ENCODE measurements at regions not wholly inside any gene's neighbourhood (a gene's known extent, or its start where the extent isn't known, plus 50 kb on each side); places are given as distances from the start of the nearest gene placed in this dataset.

DNA sequence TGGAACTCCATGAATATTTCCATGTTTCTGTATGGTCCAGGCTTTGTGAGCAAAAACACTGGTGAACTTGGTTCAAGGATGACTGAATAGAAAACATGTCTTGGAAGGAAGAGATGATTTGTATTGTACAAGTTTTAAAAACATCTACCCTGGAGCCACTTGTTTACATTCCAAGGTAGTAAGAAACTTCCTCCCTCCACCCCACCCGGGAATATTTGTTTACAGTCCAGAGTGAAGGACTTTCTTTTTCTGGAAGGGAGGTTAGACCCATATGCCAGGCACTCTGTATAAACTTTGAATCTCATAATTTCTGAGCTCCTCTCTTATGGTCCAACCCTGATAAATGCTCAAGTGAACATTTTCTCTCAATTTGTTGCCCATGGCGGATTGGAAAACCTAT lies 323.3 kb upstream of the LYPLAL1 start:
- DNase-seq (ENCODE audit: low read depth in 4 of 4, low spot score in 3 of 4), result no peak

DNA sequence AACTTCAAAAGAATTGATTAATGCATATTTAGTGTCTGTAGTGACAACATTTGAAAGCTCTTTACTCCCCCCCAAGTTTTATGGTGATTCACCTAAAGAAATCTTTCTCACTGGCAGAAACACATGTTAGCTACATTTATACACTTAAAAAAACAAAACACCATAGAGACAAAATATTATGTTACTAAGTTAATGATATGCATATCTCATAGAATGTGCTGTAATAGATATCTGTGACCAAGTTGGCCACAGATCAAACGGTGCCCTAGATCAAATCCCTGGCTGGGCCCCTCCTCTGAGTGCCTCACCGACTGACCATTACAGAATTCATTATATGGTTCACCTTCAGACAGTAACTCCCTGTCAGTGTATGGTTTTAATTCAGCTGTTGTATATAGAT lies 322.1 kb upstream of the LYPLAL1 start:
- no peak for DNase-seq (ENCODE audit: low read depth in 4 of 4, low spot score in 3 of 4)

DNA sequence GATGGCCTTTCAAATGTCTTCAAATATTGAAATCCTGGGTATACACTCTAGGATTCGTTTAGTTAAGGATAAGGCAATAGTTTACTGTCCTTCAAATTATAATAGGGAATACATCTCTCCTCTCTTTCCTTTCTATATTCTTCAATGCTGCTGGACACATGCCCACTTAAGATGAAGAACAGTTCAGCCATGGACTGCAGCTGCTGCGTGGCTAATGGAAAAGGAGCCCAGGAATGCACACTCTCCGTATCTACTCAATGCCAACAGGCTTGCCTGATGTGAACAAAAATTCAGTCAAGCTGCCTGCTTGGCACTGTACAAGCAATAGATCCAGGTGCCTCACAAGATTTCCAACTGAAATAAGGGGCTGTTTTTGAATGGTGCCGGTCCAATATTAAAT lies 321.2 kb upstream of the LYPLAL1 start:
- DNase-seq (ENCODE audit: low read depth in 4 of 4, low spot score in 3 of 4), result no peak

DNA sequence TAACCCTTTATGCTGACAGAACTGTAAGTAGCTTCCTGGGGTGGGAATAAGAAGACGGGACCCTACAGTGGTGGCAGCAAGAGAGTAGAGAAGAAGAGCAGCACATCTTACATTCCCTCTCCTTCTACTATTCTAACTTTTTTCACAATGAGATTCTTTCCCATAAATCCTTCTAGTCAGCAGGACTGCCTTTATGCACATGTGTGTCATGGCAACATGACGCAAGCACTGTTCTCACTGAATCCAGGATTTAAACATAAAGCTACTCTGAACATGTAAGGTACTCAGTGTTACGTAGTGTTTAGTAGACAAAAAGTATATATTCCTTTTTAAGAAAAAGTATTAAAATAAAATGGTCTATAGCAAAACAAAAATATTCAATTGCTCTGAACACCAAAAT lies 309.7 kb upstream of the LYPLAL1 start:
- no peak for DNase-seq (ENCODE audit: low read depth in 4 of 4, low spot score in 3 of 4)

DNA sequence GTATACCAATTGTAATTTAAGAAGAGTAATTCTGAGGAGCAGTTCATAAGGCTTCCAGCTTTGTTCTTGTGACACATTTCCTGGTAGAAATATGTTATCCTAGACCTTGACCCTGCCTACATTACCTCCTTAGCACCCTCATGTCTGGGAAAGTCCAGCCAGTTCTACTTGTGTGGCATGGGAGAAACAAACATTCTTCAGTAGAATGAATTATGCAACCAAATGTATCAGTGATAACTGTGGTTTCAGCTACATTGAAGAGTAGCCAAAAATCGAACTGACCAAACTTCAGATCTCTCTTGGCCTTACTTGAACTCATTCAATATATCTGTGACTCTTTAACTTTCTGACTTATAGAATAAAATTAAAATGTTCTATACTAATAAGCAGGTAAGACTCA lies 308.1 kb upstream of the LYPLAL1 start:
- DNase-seq (ENCODE audit: low read depth in 4 of 4, low spot score in 3 of 4), result no peak

DNA sequence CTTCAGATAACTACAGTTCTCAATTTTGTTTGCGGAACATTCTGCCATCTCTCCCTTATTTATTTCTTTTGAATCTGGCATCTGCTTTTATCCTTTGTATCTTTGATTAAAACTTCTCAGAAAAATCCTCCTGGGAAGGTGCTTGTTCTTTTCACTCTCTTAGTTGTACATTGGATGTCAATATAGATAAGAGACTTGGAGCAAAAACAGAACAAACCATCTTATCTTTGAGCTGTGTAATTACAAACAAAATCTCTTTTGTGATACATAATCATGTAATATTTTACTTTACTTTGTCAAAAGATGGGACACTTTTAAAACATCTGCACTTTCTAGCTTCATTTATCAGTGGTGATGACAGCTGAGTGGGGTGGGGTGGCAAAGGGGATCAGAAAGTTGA lies 307.2 kb upstream of the LYPLAL1 start:
- DNase-seq (ENCODE audit: low read depth in 4 of 4, low spot score in 3 of 4), result no peak

DNA sequence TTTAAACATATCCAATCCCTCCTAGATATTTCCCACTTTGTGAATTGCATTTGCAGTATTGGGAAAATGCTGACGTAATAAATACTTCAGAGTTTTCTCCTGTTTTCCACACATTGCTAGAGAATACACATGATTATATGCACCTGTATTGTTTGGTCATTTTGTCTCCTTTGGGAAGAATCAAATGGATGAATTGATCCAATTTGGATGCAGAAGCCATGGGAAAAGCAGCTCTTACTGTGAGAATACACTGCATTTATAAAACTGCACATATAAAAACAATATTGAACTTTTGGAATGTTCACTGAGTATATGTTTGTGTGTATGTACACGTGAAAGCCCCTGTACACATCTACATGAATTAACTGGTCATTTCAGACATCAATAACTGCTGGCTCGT lies 306.6 kb upstream of the LYPLAL1 start:
- DNase-seq (ENCODE audit: low read depth in 4 of 4, low spot score in 3 of 4), result no peak

DNA sequence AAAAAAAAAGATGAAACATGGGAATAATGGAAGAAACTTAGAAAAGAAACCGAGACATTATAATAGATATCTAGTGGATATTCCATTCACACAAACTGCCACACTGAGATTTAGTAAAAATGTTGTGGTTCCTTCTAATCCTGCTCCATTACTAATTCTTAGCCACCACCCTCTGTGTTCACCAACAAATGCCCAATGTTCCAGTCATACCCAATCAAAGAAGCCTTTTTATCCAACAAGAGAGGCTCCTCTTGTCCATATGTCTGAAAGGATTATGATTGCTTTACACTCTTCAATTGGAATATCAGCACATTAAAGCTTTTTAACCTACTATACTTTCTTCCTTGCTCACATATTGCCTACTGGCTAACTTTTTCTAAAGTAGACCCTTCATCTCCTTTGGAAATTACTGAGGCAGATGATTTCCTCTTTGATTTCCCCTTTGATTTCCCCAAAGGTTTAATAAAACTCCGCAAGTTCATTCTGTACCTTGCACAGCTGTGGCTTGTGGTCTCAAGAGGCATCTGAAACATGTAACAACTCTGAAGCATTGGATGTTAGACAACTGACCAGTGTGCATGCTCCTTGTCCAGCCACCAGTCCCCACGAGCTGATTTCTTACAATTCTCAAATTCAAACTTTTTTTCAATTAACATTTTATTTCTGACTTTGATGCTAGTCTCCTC lies 305.6 kb upstream of the LYPLAL1 start:
- DNase-seq (ENCODE audit: low read depth in 4 of 4, low spot score in 3 of 4), result no peak

DNA sequence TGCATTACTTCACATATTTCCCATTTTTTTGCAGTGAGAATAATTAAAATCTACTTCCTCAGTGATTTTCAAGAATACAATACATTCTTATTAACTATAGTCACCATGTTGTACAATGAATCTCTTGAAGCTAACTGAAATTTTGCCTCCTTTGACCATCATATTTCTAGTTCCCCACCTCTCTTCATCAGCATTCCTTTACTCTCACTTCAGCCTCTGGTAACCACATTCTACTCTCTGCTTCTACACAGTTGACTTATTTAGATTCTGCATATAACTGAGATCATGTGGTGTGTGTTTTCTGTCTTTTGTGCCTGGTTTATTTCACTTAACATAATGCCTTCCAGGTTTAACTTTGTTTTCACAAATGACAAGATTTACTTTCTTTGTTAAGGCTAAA lies 304.4 kb upstream of the LYPLAL1 start:
- no peak for DNase-seq (ENCODE audit: low read depth in 4 of 4, low spot score in 3 of 4)

DNA sequence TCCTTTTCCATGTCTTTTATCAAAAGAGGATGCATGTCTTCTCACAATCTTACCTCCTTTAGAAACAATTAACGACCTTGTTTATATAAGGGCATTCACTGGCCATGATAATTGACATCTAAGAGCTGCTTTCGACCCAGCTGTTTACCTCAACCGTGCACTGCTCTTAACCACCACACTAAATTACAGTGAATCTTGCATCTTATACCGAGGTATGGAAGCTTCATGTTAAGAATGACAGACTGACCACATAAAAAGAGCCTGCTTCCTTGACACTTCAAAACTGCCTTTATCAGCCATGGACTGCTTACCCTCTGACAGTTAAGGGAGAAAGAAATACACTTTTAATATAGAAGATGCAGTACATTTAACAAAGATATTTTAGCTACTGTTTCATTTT lies 301.7 kb upstream of the LYPLAL1 start:
- DNase-seq (ENCODE audit: low read depth in 4 of 4, low spot score in 3 of 4), result no peak

DNA sequence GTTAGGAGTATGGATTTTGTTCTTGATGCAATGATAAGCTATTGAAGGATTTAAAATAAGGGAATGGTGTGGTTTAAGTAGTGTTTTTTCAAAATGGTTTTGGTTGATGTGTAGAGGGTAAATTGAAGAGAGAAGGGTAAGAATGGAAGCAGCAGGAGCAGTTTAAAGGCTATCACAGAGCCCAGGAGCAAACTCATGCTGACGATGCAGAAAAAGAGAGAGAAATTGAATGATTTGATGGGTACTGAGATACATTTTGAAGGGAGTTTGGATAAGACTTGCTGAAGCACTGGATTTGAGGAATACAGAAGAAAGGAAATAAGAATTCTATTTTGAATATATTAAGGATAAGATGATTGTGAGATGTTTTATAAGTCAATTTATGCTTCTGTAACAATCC lies 300.8 kb upstream of the LYPLAL1 start:
- no peak for DNase-seq (ENCODE audit: low read depth in 4 of 4, low spot score in 3 of 4)

DNA sequence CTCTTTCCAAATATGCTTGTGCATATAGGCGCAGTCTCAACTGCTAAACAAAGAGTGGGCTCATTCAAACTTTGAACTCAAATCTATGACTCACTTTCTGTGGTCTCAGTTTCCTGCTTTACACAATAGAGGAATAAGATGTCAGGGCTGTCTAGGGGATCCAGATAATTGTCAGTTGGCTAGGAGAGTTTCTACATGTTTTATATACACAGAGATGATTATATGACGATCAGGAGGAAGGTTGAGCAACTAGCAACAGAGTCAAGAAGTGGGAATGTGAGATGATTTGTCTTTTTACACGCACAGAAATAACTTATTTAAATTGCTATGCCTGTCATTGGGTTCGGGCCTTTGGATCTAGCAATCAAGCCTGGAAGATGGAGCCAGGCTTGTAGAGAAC lies 299.4 kb upstream of the LYPLAL1 start:
- no peak for DNase-seq (ENCODE audit: low read depth in 4 of 4, low spot score in 3 of 4)

DNA sequence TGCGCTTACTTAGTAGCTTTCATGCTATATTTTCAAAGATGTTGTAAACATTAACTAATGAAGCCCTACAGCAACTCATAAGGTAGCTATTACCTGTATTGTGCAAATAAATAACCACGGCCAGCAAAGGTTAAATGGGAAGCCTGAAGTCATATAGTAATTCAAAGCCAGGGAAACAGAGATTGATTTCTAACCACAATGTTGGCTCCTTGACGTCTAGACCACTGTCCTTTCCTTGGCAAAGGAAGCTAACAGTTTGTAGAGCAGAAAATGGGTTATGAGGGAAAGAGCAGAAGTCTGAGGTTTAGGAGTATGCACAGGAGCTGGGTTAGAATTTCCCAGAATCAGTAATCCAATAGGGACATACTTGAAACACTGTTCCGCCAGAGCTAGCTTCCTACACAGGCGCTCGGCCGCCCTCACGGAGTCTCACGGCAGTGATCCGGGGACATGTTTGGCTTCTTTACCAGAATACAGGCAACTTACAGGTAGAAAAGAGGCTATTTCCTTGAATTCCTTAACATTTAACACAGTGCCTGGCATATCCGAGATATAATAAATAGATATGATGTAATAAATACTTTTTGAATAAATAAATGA lies 298.8 kb upstream of the LYPLAL1 start:
- DNase-seq (ENCODE audit: low read depth in 4 of 4, low spot score in 3 of 4), result no peak

DNA sequence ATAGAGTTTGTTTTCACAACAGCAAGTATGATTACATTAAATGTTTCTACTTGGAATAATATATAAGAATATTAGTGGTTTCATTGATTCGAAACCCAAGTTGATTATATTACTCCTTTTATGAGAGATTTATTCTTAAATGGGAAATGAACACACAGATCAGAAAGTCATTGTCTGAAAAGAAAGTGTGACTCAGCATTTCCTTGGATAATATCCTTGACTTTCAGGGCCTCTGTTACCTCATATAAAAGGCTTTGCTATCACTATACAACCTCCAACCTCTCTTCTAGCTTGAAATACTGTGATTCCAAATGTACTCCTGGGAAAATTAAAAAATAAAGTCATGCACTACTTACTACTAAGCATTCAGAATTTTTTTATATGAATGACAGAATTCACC lies 295.3 kb upstream of the LYPLAL1 start:
- no peak for DNase-seq (ENCODE audit: low read depth in 4 of 4, low spot score in 3 of 4)

DNA sequence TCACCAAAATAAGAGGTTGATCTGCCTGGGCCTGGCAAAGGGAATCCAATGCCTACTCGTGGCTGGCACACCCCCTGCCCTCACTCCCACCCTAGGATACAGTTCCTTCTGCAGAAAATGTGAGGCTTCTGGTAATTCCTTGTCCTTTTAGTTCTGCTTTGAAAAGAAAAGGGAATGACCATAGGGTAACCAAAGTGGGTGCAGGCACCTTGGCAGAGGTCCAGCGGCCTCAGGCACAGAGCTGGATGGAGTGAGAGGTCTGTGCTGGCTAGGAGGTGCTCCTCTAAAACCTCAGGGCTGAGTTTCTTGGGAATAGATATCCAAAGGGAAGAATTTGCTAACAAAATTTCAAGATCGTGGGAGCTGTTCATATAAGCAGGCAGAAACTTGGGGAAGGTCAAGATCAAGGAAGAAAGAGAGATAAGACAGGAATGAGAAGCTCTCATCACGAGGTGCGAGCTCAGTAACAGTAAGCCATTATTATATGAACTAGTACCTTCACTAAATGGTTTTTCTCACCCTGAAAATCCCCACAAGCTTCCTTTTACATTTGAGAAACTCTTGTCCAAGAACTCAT lies 293.1 kb upstream of the LYPLAL1 start:
- no peak for DNase-seq (ENCODE audit: low read depth in 4 of 4, low spot score in 3 of 4)

DNA sequence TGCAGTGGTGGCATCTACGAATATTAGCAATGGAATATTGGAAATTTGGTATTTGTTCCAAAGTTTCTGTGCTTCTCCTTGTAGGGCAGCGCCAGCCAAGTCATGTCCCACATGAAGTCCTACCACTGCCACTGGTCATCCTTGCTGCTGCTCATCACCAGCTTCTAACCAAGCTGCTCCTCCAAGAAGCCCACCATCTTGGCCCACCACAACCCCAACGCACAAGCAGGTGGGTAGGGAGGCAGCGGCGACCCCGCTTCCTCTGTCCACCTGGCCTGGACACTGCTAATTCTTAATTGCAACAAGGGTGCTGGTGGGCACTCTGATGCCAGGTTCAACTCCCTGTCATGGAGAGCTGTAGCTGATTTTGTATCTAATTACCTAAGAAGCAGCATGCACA lies 291.2 kb upstream of the LYPLAL1 start:
- no peak for DNase-seq (ENCODE audit: low read depth in 4 of 4, low spot score in 3 of 4)

DNA sequence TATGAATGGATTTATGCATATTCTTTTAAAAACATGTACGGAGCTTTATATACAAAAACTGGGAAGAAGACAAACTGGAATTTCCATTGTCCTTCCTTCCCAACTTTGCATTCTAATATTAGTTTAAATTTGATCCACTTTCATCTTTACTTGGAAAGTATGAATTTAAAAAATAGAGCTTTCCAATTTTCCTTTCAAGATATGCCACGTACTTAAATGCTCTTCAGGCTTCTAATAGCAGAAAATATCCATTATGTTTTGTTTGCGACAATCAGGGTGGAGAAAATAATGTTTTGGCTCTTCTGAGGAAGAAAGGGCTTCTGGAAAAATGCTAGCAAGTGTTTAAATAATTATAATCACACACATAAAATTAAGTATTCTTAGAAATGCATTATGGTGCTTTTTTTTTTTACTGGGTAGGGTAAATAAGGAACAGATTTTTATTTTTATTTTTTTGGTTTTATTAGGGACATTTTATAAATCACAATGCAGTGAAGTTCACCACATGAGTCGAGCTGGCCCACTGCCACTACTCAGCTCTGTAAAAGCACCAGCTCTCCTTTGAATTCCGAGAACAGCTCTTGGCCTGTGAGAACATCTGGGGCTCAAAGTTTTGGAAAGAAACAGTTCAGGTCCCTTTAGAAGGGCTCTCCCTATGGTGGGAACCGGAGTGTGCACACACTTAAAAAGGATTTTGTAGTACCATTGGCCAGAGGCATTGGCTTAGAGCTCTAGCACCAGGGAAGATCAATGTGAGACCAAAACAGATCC lies 287.4 kb upstream of the LYPLAL1 start:
- DNase-seq (ENCODE audit: low read depth in 4 of 4, low spot score in 3 of 4), result no peak

DNA sequence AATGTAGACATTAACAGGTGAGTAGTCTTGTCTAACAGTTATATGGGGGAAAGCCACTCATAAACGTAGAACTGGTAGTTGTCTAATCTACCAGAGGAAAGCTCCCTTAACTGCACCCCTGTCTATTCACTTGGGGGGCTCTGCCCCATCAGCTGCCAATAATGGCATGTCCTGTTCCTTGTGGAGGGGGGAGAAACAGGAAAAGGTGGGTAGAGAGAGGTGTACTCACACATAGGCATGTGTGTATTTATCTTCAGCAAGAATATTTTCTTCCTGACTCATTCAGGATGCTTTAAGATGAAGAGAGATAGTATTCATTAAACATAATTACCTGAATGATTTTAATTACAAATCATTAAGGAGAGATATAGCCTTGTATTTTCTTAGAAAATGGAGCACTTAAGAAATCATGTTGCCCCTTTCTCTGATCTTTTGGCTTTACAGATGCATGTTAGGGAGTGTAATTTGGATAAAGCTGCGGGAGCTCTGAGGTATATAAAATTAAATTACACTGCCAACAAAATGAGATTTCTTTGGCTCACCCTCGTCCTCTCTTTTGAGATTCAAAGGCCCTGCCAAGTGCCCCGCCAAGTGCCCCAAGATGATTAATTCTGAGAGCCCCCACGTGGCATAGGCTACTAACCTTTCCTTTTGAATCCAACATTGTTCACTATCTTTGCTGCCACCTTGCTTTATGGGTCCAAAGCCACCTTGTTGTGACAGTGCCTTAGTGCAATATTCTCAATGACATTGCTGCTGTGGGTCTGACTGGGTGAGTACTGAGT lies 286.3 kb upstream of the LYPLAL1 start:
- no peak for DNase-seq (ENCODE audit: low read depth in 4 of 4, low spot score in 3 of 4)

DNA sequence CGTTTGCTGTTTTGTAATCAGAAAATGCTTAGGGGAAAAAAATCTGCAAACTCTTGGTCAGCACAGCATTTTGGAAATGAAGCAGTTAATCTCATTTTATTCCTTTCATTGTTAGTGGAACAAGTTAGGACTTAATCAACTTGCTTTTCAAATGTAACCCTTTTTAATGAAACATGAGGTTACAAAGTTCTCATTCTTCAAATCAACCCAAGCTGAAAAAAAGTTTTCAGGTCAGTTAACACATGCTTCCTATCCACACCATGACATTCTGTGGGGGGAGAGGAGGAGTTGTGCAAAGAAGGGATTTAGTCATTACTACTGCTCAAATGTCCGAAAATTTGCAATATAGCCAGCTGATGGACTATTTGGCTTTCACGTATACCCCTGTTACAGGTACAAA lies 283.2 kb upstream of the LYPLAL1 start:
- no peak for DNase-seq (ENCODE audit: low read depth in 4 of 4, low spot score in 3 of 4)

DNA sequence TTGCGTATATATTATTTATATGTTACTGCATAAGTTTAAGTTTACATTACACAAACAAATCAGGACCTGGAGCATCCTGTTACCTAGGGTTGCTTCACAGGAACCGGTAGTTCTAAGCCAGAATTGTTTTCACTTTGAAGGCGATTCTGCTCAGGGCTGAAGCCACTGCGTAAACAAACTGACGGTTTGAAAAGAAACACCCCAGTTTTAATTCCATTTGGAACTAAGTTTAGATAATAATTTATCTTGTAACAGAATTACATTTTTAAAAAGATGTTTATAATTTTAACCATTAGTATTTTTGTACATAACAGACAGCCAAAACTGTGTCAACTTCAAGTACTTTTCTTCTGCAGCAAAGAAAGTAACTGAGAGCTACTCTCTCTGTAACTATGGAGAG lies 282.1 kb upstream of the LYPLAL1 start:
- no peak for DNase-seq (ENCODE audit: low read depth in 4 of 4, low spot score in 3 of 4)

DNA sequence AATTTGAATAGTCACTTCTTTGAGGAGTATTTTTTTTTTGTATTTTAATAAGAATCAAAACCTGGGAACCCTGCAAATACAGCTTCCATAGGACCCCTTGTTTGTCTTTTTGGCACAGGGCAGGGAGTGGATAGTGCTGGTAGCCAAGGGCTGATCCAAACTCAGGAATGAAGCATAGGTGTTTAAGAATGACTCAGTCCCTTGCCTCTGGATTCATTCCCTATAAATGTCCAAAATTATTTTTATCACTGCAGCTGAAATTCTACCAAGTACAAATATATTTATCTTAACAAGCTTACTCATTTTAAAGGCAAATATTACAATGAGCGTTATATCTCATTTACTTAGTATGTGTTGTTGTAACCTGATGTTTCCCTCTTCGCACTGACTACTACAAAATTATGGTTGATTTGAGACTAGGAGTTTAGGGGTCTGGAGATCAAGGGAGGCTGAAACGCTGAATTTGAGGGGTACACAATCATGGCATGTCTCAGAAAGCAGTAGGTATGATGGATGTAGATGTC lies 278.6 kb upstream of the LYPLAL1 start:
- DNase-seq (ENCODE audit: low read depth in 4 of 4, low spot score in 3 of 4), result no peak
